Liver (tissue), 8 donors: ENCODE measurements at regions not wholly inside any gene's neighbourhood (a gene's known extent, or its start where the extent isn't known, plus 50 kb on each side); places are given as distances from the start of the nearest gene placed in this dataset.

Experiments
- DNase-seq: peaks from one replicate; pipeline ENCODE4 v3.0.0-alpha.2; 2017; ENCODE audit warnings: low spot score
- H3K27ac ChIP-seq, 2 donors: one replicate each; pipeline ENCODE4 v1.7.0; 2013; ENCODE audit warnings: inconsistent platforms in 2 of 2, low read length in 2 of 2, control low read depth in 1 of 2, low read depth in 1 of 2, mild to moderate bottlenecking in 1 of 2
- H3K27me3 ChIP-seq, 4 donors: one replicate each; pipeline versions ENCODE4 v1.6.1 to v1.7.0; 2013; ENCODE audit warnings: low read length in 3 of 4, inconsistent platforms in 1 of 4, mild to moderate bottlenecking in 1 of 4, moderate library complexity in 1 of 4; ENCODE audit not compliant: control insufficient read depth in 4 of 4, insufficient read depth in 4 of 4
- H3K36me3 ChIP-seq, 4 donors: one replicate each; pipeline versions ENCODE4 v1.6.1 to v1.7.0; 2013; ENCODE audit warnings: low read length in 3 of 4, mild to moderate bottlenecking in 3 of 4, low read depth in 1 of 4, moderate library complexity in 1 of 4; ENCODE audit not compliant: control insufficient read depth in 4 of 4, insufficient read depth in 3 of 4
- H3K4me1 ChIP-seq, 4 donors: one replicate each; pipeline versions ENCODE4 v1.6.1 to v1.7.0; 2013; ENCODE audit warnings: low read length in 3 of 4, mild to moderate bottlenecking in 3 of 4, moderate library complexity in 1 of 4; ENCODE audit not compliant: control insufficient read depth in 4 of 4, insufficient read depth in 4 of 4
- H3K4me3 ChIP-seq, 3 donors: one replicate each; pipeline versions ENCODE4 v1.6.1 to v1.7.0; 2013; ENCODE audit warnings: low read length in 3 of 3, control low read depth in 1 of 3, low read depth in 1 of 3, mild to moderate bottlenecking in 1 of 3
- H3K9ac ChIP-seq, 2 donors: one replicate each; pipeline ENCODE4 v1.7.0; 2013; ENCODE audit warnings: low read length in 2 of 2, mild to moderate bottlenecking in 2 of 2, moderate library complexity in 2 of 2, control low read depth in 1 of 2, low read depth in 1 of 2
- H3K9me3 ChIP-seq, 4 donors: one replicate each; pipeline versions ENCODE4 v1.6.1 to v1.7.0; 2013; ENCODE audit warnings: low read length in 3 of 4; ENCODE audit not compliant: control insufficient read depth in 4 of 4
- EGR1 ChIP-seq, 2 donors: IDR thresholded peaks; 2 replicates each; pipeline ENCODE4 v1.6.1; 2016 to 2018; ENCODE audit warnings: antibody characterized with exemption in 2 of 2, low read depth in 2 of 2
- FOXA1 ChIP-seq: IDR thresholded peaks from 2 replicates; pipeline ENCODE4 v1.6.1; 2016; ENCODE audit warnings: antibody characterized with exemption
- FOXA2 ChIP-seq: IDR thresholded peaks from 2 replicates; pipeline ENCODE4 v1.6.1; 2016; ENCODE audit warnings: antibody characterized with exemption
- GABPA ChIP-seq, 2 donors: IDR thresholded peaks in 1 of 2; conservative IDR thresholded peaks in 1 of 2; 2 replicates each; pipeline ENCODE4 v1.6.1; 2016; ENCODE audit warnings: antibody characterized with exemption in 2 of 2, mild to moderate bottlenecking in 1 of 2, moderate library complexity in 1 of 2
- HNF4A ChIP-seq, 2 donors: conservative IDR thresholded peaks; 2 replicates each; pipeline ENCODE4 v1.6.1; 2016; ENCODE audit warnings: antibody characterized with exemption in 2 of 2, mild to moderate bottlenecking in 2 of 2
- HNF4G ChIP-seq: IDR thresholded peaks from 2 replicates; pipeline ENCODE4 v1.6.1; 2016; ENCODE audit warnings: antibody characterized with exemption
- JUND ChIP-seq, 2 donors: IDR thresholded peaks; 2 replicates each; pipeline ENCODE4 v1.6.1; 2016; ENCODE audit warnings: antibody characterized with exemption in 2 of 2
- MAX ChIP-seq: IDR thresholded peaks from 2 replicates; pipeline ENCODE4 v1.6.1; 2016; ENCODE audit warnings: antibody characterized with exemption
- NR2F2 ChIP-seq: IDR thresholded peaks from 2 replicates; pipeline ENCODE4 v1.6.1; 2016; ENCODE audit warnings: antibody characterized with exemption
- RAD21 ChIP-seq, 2 donors: IDR thresholded peaks; 2 replicates each; pipeline ENCODE4 v1.6.1; 2016; ENCODE audit warnings: antibody characterized with exemption in 2 of 2, mild to moderate bottlenecking in 2 of 2
- RXRA ChIP-seq, 2 donors: IDR thresholded peaks; 2 replicates each; pipeline ENCODE4 v1.6.1; 2017 to 2018; ENCODE audit warnings: antibody characterized with exemption in 2 of 2, mild to moderate bottlenecking in 1 of 2
- SP1 ChIP-seq: IDR thresholded peaks from 2 replicates; pipeline ENCODE4 v1.6.1; 2018; ENCODE audit warnings: antibody characterized with exemption, mild to moderate bottlenecking
- TAF1 ChIP-seq: conservative IDR thresholded peaks from 2 replicates; pipeline ENCODE4 v1.6.1; 2016; ENCODE audit warnings: antibody characterized with exemption, mild to moderate bottlenecking
- YY1 ChIP-seq: IDR thresholded peaks from 2 replicates; pipeline ENCODE4 v1.6.1; 2016; ENCODE audit warnings: antibody characterized with exemption, mild to moderate bottlenecking
- WGBS: extraction: QIAGEN DNeasy Blood & Tissue Kit; methylation state at CpG from one replicate; pipeline ENCODE4 v1.1.7; 2013; 5-methylcytosine and 5-hydroxymethylcytosine counted together
- TF ChIP-seq, protein P1 (sequence below): IDR thresholded peaks from 2 replicates; pipeline ENCODE4 v1.6.1; 2016; ENCODE audit warnings: antibody characterized with exemption
- TF ChIP-seq, protein P2 (sequence below): fragments of 150-350 bp; IDR thresholded peaks from 2 replicates; pipeline ENCODE4 v1.5.1; 2017; ENCODE audit warnings: improper control_type of control experiment, low read depth, low read length; ENCODE audit not compliant: missing input control
- TF ChIP-seq, protein P3 (sequence below): IDR thresholded peaks from 2 replicates; pipeline ENCODE4 v1.6.1; 2016; ENCODE audit warnings: antibody characterized with exemption, mild to moderate bottlenecking
- TF ChIP-seq, protein P4 (sequence below): IDR thresholded peaks from 2 replicates; pipeline ENCODE4 v1.6.1; 2016; ENCODE audit warnings: antibody characterized with exemption
- donor health status: healthy.
- donor health status: healthy.
- donor health status: healthy.
- donor health status: healthy.
- donor health status: healthy.

DNA sequence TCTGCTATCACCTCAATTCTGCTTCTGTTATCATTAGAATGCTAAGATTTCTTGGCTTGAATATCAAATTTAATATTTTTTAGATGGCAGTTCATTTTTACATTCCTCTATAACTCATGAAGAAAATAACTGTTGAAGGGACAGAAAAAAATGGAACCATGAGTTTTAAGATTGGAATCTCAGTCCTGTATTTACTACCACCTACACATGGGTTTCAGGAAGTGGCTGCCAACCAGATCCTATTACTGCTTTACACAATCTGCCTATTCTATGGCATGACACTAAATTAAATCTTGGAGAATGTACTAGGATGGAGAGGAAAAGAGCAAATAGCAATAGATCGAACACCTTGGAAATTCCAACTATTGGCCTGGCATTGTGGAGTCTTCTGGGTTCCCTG lies 140.8 kb downstream of the DUSP6 start:
- H3K9me3 ChIP-seq, result no peaks in the 10 kb centered on the region
- peaks cover 1 to 20% (median 19%) of the 10 kb centered on the region in 4 donors for H3K4me1 ChIP-seq
- no peak overlapping the region for H3K9ac ChIP-seq
- DNase-seq, result no peak
- no peak overlapping the region for H3K27ac ChIP-seq
- H3K4me3 ChIP-seq, result no peak overlapping the region
- TF ChIP-seq EGR1 (IDR thresholded peaks at IDR 0.05; ENCODE audit: low read depth in 2 of 2), result no peak
- TF ChIP-seq, protein P1, sequence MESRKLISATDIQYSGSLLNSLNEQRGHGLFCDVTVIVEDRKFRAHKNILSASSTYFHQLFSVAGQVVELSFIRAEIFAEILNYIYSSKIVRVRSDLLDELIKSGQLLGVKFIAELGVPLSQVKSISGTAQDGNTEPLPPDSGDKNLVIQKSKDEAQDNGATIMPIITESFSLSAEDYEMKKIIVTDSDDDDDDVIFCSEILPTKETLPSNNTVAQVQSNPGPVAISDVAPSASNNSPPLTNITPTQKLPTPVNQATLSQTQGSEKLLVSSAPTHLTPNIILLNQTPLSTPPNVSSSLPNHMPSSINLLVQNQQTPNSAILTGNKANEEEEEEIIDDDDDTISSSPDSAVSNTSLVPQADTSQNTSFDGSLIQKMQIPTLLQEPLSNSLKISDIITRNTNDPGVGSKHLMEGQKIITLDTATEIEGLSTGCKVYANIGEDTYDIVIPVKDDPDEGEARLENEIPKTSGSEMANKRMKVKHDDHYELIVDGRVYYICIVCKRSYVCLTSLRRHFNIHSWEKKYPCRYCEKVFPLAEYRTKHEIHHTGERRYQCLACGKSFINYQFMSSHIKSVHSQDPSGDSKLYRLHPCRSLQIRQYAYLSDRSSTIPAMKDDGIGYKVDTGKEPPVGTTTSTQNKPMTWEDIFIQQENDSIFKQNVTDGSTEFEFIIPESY, result no peak
- no peak for TF ChIP-seq FOXA1
- TF ChIP-seq, protein P2, sequence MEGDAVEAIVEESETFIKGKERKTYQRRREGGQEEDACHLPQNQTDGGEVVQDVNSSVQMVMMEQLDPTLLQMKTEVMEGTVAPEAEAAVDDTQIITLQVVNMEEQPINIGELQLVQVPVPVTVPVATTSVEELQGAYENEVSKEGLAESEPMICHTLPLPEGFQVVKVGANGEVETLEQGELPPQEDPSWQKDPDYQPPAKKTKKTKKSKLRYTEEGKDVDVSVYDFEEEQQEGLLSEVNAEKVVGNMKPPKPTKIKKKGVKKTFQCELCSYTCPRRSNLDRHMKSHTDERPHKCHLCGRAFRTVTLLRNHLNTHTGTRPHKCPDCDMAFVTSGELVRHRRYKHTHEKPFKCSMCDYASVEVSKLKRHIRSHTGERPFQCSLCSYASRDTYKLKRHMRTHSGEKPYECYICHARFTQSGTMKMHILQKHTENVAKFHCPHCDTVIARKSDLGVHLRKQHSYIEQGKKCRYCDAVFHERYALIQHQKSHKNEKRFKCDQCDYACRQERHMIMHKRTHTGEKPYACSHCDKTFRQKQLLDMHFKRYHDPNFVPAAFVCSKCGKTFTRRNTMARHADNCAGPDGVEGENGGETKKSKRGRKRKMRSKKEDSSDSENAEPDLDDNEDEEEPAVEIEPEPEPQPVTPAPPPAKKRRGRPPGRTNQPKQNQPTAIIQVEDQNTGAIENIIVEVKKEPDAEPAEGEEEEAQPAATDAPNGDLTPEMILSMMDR, result no peak
- no peak for TF ChIP-seq RAD21 (IDR thresholded peaks at IDR 0.05)
- TF ChIP-seq GABPA (IDR thresholded peaks at IDR 0.05 in 1 of 2, conservative IDR thresholded peaks at IDR 0.05 in 1 of 2), result no peak
- no peak for TF ChIP-seq HNF4G
- TF ChIP-seq TAF1, result no peak
- TF ChIP-seq MAX, result no peak
- TF ChIP-seq YY1, result no peak
- no peak for TF ChIP-seq HNF4A (conservative IDR thresholded peaks at IDR 0.05)
- TF ChIP-seq, protein P3, sequence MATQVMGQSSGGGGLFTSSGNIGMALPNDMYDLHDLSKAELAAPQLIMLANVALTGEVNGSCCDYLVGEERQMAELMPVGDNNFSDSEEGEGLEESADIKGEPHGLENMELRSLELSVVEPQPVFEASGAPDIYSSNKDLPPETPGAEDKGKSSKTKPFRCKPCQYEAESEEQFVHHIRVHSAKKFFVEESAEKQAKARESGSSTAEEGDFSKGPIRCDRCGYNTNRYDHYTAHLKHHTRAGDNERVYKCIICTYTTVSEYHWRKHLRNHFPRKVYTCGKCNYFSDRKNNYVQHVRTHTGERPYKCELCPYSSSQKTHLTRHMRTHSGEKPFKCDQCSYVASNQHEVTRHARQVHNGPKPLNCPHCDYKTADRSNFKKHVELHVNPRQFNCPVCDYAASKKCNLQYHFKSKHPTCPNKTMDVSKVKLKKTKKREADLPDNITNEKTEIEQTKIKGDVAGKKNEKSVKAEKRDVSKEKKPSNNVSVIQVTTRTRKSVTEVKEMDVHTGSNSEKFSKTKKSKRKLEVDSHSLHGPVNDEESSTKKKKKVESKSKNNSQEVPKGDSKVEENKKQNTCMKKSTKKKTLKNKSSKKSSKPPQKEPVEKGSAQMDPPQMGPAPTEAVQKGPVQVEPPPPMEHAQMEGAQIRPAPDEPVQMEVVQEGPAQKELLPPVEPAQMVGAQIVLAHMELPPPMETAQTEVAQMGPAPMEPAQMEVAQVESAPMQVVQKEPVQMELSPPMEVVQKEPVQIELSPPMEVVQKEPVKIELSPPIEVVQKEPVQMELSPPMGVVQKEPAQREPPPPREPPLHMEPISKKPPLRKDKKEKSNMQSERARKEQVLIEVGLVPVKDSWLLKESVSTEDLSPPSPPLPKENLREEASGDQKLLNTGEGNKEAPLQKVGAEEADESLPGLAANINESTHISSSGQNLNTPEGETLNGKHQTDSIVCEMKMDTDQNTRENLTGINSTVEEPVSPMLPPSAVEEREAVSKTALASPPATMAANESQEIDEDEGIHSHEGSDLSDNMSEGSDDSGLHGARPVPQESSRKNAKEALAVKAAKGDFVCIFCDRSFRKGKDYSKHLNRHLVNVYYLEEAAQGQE, result no peak
- TF ChIP-seq NR2F2, result no peak
- TF ChIP-seq, protein P4, sequence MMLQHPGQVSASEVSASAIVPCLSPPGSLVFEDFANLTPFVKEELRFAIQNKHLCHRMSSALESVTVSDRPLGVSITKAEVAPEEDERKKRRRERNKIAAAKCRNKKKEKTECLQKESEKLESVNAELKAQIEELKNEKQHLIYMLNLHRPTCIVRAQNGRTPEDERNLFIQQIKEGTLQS, result no peak
- no peak for TF ChIP-seq JUND (IDR thresholded peaks at IDR 0.05)
- no peak for TF ChIP-seq FOXA2
- TF ChIP-seq RXRA (IDR thresholded peaks at IDR 0.05), result no peak
- no peak for TF ChIP-seq SP1
- 98% methylated on average over 1 of the region's 1 CpG for WGBS
- H3K27me3 ChIP-seq, result no peaks in the 10 kb centered on the region
- H3K36me3 ChIP-seq, result no peaks in the 10 kb centered on the region
